Left colon (tissue), 2 donors: ENCODE measurements at regions not wholly inside any gene's neighbourhood (a gene's known extent, or its start where the extent isn't known, plus 50 kb on each side); places are given as distances from the start of the nearest gene placed in this dataset.
A peak's percentile ranks its signal among the peaks of the same experiment; 100 is the strongest.

Source experiments
- ATAC-seq: fragments of 200-7000 bp; cut with Tn5 transposase; one replicate; pipeline ENCODE4 v1.9.1; 2020; ENCODE audit warnings: mild to moderate bottlenecking, moderate library complexity
- DNase-seq, 2 donors: peaks; one replicate each; pipeline ENCODE4 v3.0.0-alpha.2; 2020
- intact Hi-C, 2 donors: fragments of 100-400 bp; cut with DNase I in 1 of 2; cut with micrococcal nuclease in 1 of 2; formaldehyde crosslinking; loops; one replicate each; pipeline versions ENCODE4 v1.11.2 to v1.14.0; 2022; cut with DNase I, micrococcal nuclease
- donor health status: DM: no; HTN: no; CAD: no.
- donor health status: DM: yes; HTN: yes; CAD: no.

DNA sequence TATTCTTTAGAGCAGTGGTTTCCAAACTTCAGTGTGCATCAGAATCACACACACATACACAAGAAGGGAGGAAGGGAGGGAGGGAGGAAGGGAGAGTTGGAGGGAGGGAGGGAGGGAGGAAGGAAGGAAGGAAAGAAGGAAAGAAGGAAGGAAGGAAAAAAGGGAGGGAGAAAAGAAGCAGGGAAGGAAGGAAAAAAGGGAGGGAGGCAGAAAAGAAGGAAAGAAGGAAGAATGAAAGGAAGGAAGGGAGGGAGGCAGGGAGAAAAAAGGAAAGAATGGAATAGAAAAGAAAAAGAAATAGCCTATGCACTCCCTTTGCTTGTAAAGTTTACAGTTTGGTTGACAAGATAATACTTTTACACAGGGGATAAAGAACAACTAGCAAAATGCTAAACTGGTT lies 96.3 kb upstream of the BCL11A start:
- intact Hi-C loops: no loop called here
- ATAC-seq (no peak), DNase-seq (no peak)

DNA sequence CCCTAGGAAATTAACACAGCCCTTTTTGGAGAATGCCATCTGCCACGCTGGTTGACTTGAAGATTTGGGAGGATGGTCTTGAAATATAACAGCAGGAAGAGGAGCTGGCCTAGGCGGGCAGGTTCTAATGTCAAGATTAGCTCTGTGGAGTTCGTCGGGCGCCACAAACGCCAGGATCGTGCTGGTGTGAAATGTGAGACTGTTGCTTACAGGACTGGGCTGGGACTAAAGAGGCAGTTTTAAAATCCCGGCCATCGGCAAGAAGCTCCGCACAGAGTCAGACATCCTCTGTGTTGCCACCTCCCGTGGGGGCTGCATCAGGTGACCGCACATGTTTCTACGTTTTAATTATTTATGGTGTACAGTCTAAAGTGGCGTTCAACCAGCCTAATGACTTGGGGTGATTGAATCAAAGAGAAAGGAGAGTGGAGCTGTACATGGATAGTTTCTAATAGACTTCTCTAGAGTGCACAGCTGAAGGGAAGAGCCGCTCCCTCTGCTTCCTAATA lies 99.4 kb upstream of the BCL11A start:
- DNase-seq: no peak
- no peak for ATAC-seq
- intact Hi-C loops: no loop called here

DNA sequence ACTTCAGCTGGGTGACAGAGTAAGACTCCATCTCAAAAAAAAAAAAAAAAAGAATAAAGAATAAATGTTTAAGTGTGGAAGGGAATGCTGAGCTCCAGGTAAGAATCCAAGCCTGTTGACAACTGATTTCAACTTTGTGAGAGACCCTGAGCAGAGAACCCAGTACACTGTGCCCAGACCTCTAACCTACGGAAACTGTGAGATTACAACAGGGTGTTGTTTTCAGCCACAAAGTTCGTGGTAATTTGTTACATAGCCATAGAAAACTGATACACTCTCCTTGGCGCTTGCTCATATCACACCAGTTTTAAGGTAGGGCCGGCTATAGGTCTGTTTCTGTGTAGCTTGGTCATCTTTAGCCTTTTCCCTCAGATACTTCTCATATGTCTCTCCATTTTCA lies 98.4 kb upstream of the PAPOLG start:
- ATAC-seq: no peak
- DNase-seq: no peak
- intact Hi-C loops: no loop called here

DNA sequence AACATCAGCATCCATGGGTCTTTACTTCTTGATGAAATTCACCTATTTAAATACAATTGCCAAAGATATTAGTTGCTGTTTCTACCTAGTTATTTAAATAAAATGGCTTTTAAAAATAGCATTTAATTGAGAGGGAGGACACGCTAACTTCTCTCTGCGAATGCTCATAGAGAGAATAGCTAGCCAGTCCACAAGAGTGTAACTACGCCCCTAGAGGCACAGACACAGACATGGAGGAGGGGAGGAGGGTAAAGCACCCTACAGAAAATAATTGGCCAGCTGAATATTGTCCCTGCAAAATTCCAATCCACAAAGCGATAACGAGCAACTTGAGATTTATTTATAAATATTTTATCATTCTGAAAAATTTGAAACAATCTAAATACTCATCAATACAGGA lies 97.0 kb upstream of the PAPOLG start:
- intact Hi-C loops: no loop called here
- ATAC-seq (no peak), DNase-seq (no peak)

DNA sequence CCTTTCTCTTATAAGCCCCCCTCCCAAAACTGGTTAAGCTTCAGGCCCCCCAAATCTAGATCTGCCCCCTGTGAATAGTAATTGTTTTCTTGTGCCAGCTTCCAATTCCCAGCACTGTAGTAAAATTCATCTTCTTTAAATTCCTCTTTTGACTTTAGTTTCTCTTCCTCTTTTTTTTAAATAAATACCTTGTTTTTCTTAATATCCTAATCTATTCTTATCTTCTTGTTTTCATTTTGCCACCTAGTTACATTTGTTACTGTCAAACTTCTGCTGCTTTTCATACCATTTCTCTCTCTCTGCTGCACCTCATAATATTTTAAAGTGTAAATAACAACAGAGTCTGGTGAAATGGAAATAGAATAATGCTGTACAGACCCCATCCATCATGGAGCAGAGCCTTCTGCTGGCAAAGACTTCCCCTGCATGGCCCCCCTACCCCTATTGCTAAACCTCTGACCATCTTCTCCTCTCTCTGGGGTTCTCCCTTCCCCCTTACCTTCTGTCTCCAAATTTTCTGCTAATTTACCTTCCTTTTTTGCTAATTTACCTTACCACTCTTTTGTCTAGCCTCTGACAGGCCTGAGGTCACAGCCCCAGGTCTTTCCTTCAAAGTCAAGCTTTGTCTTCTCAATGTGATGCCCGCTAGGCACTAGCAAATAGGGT lies 94.9 kb upstream of the PAPOLG start:
- intact Hi-C loops: no loop called here
- DNase-seq (no peak), ATAC-seq (no peak)

DNA sequence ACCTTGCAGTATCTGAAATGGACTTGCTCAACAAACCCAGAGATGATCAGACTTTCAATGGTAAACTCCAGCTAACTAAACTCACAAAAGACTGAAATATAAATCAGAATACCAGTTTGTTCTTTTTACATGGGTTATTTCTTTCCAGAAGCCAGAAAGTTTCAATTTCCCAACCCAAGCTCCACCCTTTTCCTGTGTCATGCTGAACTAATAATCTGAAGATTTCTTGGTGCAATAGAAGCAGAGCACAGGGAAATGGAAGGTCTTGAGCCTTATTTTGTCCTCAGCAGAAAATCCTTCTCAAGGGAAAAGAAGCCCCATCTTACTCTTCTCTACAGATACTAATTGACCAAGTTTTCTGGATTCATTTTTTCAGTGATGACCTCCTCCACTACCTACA lies 93.3 kb upstream of the PAPOLG start:
- no peak for ATAC-seq
- intact Hi-C loops: no loop called here

DNA sequence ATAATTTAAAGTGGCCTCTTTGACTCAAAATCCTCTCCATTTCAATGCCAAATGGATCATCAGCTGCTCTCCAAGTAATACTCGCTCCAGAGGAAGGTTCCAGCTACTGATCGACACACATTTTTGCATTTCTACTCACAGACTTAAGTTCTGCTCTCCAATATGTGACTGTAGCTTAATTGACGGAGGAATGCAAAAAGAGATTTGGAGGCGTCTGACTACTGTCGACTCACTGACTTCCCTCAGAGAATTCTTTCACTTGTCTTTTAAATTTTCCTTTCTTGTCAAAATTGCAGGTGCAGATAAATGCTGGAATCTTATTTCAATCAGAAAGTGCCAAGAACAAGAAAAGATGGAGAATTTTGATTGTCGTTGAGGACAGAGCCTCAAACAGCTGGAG lies 84.1 kb upstream of the PAPOLG start:
- intact Hi-C loops: no loop called here
- ATAC-seq (no peak), DNase-seq (no peak)

More for the DNA sequence above, 93.3 kb upstream of the PAPOLG start:
- no peak for DNase-seq

DNA sequence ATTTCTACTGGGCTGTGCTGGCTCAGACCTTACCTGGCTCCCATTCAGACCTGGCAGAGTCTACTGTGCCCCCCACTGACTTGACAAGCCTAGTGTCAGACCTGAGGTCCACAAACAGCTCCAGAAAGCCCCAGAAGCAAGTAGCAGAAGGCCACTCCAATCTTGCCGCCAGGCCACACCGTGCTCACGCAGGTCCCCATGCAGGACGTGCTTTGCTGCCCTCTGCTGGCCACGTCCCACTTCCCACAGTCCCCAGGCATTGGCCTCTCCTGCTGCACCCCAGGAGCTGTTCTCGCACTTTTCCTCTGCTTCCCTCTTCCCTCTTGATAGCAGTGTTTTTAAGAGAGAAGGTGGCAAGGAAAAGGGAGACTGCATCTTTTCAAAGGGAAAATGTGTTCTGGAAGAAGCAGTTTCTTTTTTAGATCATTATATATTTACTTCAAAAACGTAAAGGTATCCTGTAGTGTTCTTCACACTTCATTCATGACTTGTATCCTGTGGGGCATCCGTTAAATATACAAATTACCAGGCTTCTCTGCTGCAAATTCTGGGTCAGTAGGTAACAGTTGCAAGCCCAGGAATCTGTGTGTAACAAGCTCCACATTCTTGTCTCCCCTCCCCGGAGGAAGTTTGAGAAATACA lies 81.4 kb upstream of the PAPOLG start:
- ATAC-seq (peak; percentile 98), DNase-seq (peak; percentile 76 to 92)
- intact Hi-C loops: no loop called here

DNA sequence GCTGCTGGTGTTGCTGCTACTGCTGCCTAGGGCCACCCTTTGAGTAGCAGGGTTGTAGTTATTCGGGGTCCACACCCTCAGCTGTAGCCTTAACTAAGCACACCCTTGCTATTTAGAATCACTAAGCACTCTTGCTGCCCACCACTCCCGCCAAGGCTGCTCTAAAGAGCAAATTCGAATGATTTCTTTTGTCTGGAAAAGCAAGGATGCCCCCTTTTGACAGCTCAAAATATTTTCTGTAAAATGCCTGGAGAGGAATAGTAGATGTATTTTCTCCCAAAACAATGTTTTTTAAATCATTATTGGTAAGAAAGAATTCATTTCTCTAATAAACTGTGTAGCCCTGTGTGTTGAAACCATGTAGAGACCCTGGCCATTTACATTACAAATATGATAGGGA lies 80.8 kb upstream of the PAPOLG start:
- intact Hi-C loops: no loop called here
- DNase-seq: no peak
- ATAC-seq: no peak

DNA sequence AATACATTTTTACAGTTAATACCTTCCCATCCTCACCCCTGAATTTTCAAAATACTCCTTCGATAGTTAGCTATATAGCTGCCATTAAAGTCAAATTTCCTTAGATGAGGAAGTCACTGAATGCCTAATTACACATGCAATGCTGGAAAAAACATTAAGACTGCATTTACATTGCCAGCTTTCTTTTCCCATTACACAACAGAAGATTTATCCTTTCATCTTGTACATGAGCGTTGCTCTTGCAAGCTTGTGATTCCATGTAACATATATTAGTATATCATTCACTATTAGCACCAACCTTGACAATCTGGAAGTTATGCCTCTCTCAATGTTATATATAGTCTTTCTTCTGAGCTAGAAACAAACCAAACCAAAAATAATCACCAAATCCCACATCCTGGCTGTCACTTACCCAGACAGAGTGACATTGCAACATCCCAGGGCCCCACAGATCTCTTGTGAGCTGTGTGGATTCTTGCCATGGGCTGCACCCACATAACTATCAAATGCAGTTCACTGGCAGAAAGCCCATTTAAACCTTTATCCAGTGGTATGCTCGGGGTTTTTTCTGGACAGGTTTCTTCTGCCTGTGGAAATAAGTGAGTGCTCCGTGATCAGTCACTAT lies 79.2 kb upstream of the PAPOLG start:
- intact Hi-C loops: no loop called here
- ATAC-seq: peak; percentile 6
- DNase-seq: no peak

DNA sequence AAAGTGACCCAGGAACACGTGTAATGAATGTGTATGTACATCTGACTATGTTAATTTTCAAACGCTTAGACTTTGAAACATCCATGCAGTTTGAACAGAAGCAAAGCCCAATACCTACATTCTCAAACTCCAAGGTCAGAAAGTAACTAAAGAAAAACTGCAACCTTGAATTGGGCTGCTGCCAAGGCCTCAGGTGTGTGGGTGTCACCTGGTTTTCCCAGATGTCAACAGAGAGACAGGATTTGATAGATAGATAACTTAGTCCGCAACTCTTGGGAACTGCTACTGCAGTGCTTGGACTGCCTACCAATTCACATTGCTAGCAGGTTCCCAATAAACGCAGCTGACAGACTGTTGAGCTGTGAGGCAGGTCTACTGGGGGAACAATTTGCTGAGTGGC lies 78.7 kb upstream of the PAPOLG start:
- intact Hi-C loops: no loop called here
- DNase-seq (peak in 1 of 2 donors; percentile 11), ATAC-seq (peak; percentile 29)

DNA sequence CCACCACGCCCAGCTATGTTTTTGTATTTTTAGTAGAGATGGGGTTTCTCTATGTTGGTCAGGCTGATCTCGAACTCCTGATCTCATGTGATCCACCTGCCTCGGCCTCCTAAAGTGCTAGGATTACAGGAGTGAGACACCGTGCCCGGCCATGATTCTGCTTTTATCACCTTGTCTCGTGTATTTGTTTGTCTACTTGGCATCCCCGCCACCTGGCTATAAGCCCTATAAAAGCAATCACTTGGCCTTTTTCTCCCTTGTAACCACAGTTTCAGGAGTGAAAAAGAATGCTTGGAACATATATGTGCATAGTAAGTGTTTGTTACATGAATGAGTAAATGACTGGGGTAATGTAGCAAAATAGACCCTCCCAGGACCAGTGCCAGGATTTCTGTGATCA lies 77.5 kb upstream of the PAPOLG start:
- intact Hi-C loops: no loop called here
- DNase-seq: no peak
- ATAC-seq: no peak

DNA sequence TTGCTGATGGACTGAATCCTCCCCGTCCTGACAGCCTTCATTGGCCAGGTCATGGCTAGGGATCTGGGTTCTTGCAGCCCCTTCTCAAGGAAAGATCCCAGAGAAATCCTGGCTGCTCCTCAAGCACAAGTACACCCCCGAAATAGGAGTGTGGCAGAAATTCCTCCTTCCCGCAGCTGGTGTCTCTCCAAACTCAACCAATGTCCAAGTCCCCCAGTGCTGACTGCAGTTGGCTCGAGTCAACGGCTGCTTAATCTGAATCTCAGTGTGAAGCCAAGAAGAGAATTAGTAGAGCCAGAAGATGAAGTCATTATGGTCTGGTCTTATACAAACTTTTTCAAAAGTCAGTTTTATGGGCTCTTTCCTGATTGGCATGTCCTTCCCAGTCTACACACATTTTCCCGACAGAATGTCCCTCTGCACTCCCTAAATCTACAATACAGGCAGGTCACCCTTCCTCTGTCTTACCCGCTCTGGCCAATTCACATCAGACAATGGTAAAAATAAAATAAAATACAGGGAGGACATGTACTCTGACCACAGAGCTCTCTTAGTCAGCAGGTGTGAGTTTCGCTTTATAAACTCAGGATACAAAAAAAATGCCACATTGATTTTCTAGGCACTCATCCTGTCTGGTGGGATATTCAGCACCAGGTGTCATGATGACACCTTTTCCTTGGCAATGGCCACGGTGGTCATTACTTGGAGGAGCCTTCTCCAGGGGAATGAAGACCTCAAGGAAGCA lies 76.9 kb upstream of the PAPOLG start:
- no peak for DNase-seq
- no peak for ATAC-seq
- intact Hi-C loops: no loop called here

DNA sequence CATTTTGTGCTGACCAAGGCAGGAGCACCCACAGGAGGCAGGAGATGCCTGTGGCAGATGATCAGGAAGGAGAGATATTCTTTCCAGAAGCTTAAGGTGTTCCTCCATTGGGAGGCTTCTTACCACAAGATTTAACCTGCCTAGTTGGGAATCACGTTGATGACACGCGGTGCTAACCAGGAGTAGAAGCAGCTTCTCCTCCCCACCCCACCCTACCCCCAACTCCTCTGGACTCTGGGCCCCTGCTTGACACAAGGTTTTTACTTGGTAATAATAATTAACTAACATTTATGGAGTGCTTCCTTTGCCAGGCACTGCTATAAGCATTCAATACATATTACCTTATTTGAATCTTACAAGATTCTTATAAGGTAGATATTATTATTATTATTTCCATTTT lies 62.5 kb upstream of the PAPOLG start:
- intact Hi-C loops: no loop called here
- DNase-seq: no peak
- no peak for ATAC-seq

DNA sequence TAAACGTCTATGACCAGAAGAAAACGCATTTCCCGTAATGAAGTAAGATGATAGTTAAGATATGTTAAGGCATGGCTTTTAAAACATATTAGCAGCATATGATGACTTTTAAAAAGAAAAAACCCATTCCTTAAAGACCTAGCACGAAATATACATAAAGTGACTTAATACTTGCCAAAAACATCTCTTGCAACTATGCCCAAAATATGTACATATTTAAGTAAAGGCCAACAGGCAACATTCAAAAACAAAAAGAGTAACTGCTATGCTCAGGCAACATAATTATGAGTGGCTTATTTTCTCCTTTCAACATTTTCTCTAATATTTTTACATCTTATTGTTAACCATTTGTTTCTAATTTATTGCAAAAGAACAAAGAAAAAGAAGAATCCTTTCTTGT lies 60.3 kb upstream of the PAPOLG start:
- no peak for ATAC-seq
- intact Hi-C loops: no loop called here
- no peak for DNase-seq

DNA sequence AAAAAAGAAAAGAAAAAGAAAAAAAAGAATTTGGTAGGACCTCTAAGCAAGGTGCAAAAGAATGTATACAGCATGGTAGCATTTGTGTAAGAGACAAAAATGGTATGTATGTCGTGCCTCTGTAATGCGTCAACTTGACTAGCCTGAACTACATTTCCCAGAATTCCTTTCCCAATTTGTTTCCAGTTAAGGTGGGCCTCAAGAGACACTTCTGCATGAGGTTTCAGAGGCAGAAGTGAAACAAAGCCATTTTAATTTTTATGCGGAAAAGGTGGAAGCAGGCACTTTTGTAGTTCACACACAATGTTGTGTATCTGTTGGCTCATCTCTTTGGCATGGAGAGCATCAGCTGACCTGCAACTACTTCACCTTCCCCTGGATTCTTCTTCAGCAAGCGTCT lies 56.5 kb upstream of the PAPOLG start:
- DNase-seq (no peak), ATAC-seq (no peak)
- intact Hi-C loops: no loop called here

DNA sequence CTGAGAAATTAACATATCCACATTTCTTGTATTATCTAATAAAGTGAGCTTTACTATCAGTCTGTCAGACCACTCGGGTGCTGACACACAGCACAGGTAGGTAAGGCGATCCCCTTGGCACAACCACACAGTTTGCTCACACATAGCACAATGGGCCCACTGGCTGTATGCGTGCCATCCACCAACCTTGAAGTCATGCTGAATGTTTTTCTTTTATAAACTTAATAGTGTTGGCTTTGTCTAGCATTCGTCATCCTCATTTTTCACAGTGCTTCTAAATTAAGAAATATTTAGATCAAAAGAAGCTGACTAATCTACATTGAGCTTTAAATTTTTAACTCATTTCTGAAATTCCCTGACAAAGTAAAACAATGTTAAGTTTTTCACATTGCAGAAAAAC lies 50.0 kb upstream of the PAPOLG start:
- no peak for ATAC-seq
- intact Hi-C loops: loop anchor here in 1 of 2 donors (2.0 kb wide), 1 partner anchor 293 kb away; no protein-coding TSS in a partner anchor
- no peak for DNase-seq
